Nephron (organoid): ENCODE measurements at regions not wholly inside any gene's neighbourhood (a gene's known extent, or its start where the extent isn't known, plus 50 kb on each side); places are given as distances from the start of the nearest gene placed in this dataset.

ENCODE experiments used
- H3K27ac Mint-ChIP-seq, 3 experiments: 2 replicates each; pipeline ENCODE4 v1.8.0; 2020; ENCODE audit warnings: mixed read lengths in 3 of 3, mild to moderate bottlenecking in 2 of 3, moderate library complexity in 1 of 3
- H3K27me3 Mint-ChIP-seq: 2 replicates; pipeline ENCODE4 v1.8.0; 2021; ENCODE audit warnings: low read depth, mild to moderate bottlenecking, moderate library complexity, mixed read lengths
- H3K36me3 Mint-ChIP-seq: 2 replicates; pipeline ENCODE4 v1.8.0; 2020; ENCODE audit warnings: low read depth, mixed read lengths
- H3K4me1 Mint-ChIP-seq: 2 replicates; pipeline ENCODE4 v1.8.0; 2020; ENCODE audit warnings: mixed read lengths
- H3K4me3 Mint-ChIP-seq, 3 experiments: 2 replicates each; pipeline ENCODE4 v1.8.0; 2020; ENCODE audit warnings: mild to moderate bottlenecking in 3 of 3, mixed read lengths in 3 of 3, moderate library complexity in 2 of 3
- H3K9me3 Mint-ChIP-seq: 2 replicates; pipeline ENCODE4 v1.8.0; 2020; ENCODE audit warnings: mixed read lengths
- CTCF ChIP-seq, 3 experiments: fragments of 200-600 bp; sonication (generic); IDR thresholded peaks; one replicate each; pipeline ENCODE4 v1.5.0; 2021; ENCODE audit warnings: antibody characterized with exemption in 3 of 3; ENCODE audit not compliant: unreplicated experiment in 3 of 3

DNA sequence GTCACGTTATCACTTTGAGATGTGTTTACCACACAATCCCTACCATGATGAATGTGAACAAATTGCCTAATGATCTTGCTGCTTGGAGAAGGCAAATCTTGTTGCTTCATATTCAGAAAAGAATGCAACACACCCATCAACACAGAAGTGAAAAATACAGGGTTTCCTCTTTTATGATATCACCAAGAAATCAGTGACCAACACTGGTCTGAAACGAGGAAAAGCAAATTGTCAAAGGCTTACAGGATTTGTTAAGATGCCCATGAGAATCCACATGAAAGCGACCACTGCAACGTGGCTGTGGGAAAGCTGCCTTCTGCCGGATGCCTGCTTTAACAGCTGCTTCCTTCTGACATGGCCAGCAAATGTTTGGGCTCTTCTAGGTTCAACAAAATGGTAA lies 397.6 kb upstream of the LRATD1 start:
- Mint-ChIP-seq H3K9me3 (no peaks in the 10 kb centered on the region), H3K27ac (no peak overlapping the region), H3K27me3 (no peaks in the 10 kb centered on the region), H3K4me1 (peaks cover 4% of the 10 kb centered on the region), H3K4me3 (no peak overlapping the region), H3K36me3 (no peaks in the 10 kb centered on the region)
- TF ChIP-seq CTCF (IDR thresholded peaks at IDR 0.05; ENCODE audit: unreplicated experiment in 3 of 3) = no peak

DNA sequence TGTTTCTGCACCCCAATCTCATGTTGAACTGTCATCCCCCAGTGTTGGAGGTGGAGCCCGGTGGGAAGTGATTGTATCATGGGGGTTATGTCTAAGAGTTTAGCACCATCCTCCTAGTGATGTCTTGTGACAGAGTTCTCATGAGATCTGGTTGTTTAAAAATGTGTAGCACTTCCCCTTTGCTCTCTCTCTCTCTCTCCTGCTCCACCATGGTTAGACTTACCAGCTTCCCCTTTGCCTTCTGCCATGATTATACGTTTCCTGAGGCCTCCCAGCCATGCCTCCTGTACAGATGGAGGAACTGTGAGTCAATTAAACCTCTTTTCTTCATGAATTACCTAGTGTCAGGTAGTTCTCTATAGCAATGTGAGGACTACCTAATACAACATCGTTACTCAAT lies 396.9 kb upstream of the LRATD1 start:
- Mint-ChIP-seq H3K27ac (no peak overlapping the region), H3K27me3 (no peaks in the 10 kb centered on the region), H3K4me3 (no peak overlapping the region), H3K36me3 (no peaks in the 10 kb centered on the region), H3K9me3 (no peaks in the 10 kb centered on the region), H3K4me1 (peaks cover 4% of the 10 kb centered on the region)
- TF ChIP-seq CTCF (IDR thresholded peaks at IDR 0.05; ENCODE audit: unreplicated experiment in 3 of 3) = no peak

- TF ChIP-seq CTCF (IDR thresholded peaks at IDR 0.05; ENCODE audit: unreplicated experiment in 3 of 3) = no peak
- Mint-ChIP-seq H3K27me3 (no peaks in the 10 kb centered on the region), H3K9me3 (no peaks in the 10 kb centered on the region), H3K4me1 (peaks cover 4% of the 10 kb centered on the region), H3K4me3 (no peak overlapping the region), H3K36me3 (no peaks in the 10 kb centered on the region), H3K27ac (no peak overlapping the region)
Measured at GRCh38 chr2:14237902-14238301, 394.6 kb upstream of the LRATD1 start.

- Mint-ChIP-seq H3K27ac (no peak overlapping the region), H3K27me3 (no peaks in the 10 kb centered on the region), H3K4me3 (no peak overlapping the region), H3K4me1 (peaks cover 4% of the 10 kb centered on the region), H3K9me3 (no peaks in the 10 kb centered on the region), H3K36me3 (no peaks in the 10 kb centered on the region)
- TF ChIP-seq CTCF (IDR thresholded peaks at IDR 0.05; ENCODE audit: unreplicated experiment in 3 of 3) = no peak
Measured at GRCh38 chr2:14239605-14240004, 392.9 kb upstream of the LRATD1 start.

- Mint-ChIP-seq H3K9me3 (no peaks in the 10 kb centered on the region), H3K27me3 (no peaks in the 10 kb centered on the region), H3K4me1 (no peaks in the 10 kb centered on the region), H3K36me3 (no peaks in the 10 kb centered on the region), H3K27ac (no peak overlapping the region), H3K4me3 (no peak overlapping the region)
- TF ChIP-seq CTCF (IDR thresholded peaks at IDR 0.05; ENCODE audit: unreplicated experiment in 3 of 3) = no peak
Measured at GRCh38 chr2:14240868-14241267, 391.6 kb upstream of the LRATD1 start.

- no peaks in the 10 kb centered on the region for H3K4me1 Mint-ChIP-seq
- no peaks in the 10 kb centered on the region for H3K36me3 Mint-ChIP-seq
- no peak overlapping the region for H3K4me3 Mint-ChIP-seq
- no peaks in the 10 kb centered on the region for H3K9me3 Mint-ChIP-seq
- no peak overlapping the region for H3K27ac Mint-ChIP-seq
- no peaks in the 10 kb centered on the region for H3K27me3 Mint-ChIP-seq
- no peak for TF ChIP-seq CTCF (IDR thresholded peaks at IDR 0.05; ENCODE audit: unreplicated experiment in 3 of 3)
Measured at GRCh38 chr2:14245901-14246300, 386.6 kb upstream of the LRATD1 start.
